GF-D8 (cell line): ENCODE measurements at regions not wholly inside any gene's neighbourhood (a gene's known extent, or its start where the extent isn't known, plus 50 kb on each side); places are given as distances from the start of the nearest gene placed in this dataset.
"Not testable (repeated sequence)": the region's sequence is repeated elsewhere in the genome, so short reads cannot be mapped to it uniquely, and the experiment has no call there.

Experiments
- DNase-seq: peaks from one replicate; lab custom pipeline; 2025; lab: John Stamatoyannopoulos, UW

DNA sequence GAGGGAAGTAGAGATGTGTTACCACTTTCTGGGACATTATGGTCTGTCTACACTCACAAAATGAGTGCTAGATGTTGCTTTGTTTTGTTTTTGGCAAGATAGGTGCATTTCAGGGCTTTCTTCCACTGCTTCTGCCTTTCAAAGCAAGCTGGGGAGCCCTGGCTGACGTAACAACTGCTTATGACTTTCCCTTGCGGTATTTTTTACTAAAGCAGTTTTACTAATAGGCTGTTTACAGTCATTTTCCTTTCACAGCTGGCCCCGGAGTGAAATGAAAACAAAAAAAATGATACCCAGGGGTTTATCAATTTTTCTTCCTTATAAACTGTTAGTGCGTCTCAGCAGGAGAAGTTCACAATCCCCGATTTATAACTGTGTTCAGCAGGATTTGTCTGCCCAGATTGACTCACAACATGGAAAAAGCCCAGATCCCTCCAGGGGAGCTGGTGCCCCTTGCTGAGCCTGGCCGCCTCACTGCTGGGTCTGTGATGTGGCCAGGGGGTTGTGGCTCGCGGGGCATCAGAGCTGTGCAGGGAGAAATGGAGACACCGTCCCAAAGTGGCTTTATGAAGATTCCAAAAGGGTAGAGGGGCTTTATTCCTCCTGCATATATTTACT lies 184.4 kb upstream of the HS3ST3A1 start:
- no peak for DNase-seq

DNA sequence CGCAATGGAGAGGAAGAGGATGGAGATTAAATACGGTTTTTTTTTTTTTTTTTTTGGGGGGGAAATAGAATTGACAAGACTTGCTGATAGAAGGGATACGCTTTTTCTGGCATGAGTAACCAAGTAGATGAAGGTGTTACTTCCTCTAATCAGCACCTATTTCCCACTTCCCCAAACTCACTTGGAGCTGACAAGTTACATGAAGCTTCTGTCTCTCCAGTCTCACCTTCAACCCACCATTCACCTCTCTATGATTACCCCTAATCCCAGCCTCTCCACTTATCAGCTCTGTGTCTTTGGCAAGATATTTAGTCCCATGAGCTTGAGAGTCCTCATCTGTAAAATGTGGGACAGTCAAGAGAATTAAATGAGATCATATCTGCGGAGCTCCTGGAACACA lies 185.9 kb upstream of the HS3ST3A1 start:
- DNase-seq, result no peak

DNA sequence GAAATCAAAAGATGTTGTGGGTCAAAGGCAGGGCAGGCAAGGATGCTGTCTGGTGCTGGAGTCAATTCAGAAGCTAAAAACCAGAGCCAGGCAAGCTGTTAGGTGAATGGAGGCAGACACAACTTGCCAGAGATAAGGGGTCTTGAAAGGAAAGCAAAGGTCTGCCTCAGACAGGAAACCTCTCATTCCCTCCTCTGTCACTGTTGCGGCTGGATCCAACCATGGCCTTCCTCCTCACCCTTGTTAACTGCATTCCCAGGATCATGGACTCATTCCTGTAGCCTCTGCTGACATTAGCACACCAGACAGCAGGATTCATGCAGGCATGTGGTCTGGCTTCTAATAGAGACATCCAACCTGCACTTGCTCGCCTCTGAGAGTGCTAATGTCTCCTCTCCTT lies 186.7 kb upstream of the HS3ST3A1 start:
- no peak for DNase-seq

DNA sequence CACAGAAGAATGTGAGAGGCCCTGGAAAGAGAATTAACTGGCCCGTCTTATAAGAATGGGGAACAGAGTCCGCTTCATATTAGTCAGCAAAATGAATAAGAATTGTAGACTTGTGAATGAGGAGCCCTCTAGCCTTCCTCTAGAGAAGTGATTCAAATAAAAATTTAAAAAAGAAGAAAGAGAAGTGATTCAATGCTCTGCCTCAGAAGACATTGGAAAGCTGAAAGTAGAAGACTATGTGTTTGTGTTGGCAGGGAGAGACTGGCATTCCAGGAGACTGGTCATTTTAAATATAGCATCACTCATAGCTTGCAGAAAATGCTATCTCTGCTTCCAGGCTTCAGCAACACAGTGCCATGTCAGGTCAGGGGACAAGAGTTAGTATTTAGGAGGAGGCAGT lies 190.6 kb upstream of the HS3ST3A1 start:
- no peak for DNase-seq

DNA sequence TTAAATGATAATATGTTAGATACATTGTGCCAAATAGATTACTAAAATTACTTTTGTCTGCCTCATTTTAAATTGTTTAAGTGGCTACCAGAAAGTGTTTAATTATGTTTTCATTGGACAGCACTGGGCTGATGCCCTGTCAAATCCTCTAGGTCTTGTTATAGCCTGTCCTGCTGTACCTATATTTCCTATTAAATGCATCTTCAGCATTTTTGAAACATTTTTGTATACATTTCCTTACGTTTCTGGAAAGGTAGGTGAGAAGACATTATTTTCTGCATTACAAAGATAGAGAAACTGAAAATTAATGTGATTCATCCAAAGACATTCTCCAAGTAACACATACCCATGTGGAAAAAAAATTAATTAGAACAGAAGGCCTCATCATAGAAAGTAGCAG lies 192.2 kb upstream of the HS3ST3A1 start:
- DNase-seq, result no peak

DNA sequence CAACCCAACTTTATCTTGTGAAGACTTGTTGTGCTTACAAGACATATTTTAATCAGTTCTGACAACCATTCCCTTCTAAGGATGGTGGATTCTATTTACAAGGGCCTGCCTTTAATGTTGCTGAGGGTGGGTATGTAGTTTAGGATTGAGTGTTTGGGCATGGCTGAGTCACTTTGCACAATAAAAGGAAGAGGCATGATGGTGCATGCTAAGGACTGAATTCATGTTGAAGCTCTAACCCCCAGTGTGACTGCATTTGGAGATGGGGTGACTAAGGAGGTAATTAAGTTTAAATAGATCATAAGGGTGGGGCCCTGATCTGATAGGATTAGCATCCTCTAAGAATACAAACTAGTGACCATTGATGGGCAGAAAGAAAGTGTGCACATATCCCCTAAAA lies 196.1 kb upstream of the HS3ST3A1 start:
- DNase-seq, result no peak

DNA sequence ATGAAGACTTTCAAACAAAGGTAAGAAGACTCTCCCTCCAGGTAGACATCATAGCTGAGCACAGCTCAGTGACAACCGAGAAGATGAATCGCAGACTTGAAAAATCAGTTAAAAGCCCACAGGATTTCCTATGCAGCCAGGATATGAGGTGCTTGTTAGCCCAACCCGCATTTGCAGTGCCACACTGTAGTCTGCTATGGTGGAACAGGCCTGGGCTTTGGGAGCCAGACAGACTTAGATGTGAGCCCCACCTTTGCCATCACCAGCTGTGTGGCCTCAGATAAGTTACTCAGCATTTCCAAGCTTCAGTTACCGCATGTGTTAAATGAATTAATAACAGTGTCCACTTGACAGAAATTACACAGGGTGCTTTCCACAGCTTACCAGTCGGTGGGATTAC lies 204.4 kb upstream of the HS3ST3A1 start:
- DNase-seq, result no peak

DNA sequence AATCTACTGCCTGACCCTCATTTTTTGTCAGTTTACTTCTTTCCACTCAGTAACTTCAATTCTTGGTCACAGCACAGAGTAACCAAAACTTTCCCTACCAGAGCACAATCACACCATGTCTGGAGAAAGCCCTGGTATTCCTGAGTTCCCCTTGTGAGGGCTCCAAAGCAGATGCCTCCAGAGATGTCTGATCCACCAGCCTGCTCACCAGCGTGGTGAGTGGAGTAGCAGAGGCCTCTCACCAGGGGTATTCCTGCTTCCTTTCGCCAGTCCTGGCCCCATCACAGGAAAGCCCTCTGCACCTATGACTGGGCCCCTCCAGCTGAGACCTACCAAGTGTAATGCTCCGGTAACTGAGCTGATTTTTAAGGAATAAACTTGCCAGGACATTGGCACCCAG lies 205.4 kb upstream of the HS3ST3A1 start:
- DNase-seq, result no peak

DNA sequence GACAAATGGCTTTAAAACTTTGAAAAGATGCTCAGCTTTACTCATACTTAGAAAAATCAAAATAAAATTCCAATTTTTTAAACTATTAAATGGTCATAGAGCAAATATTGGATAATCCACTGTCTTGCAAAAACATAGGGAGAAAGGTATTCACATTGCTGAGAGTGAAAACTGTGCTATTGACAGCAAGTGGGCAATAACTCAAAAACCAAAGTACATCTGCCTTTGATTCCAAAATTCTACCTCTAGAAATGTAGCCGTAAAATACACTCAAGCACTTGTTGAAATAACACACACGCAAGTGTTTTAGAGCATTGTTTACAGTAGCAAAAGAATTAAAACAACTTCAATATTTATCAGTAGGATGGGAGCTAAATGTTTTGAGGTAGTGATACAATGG lies 210.6 kb upstream of the HS3ST3A1 start:
- no peak for DNase-seq

DNA sequence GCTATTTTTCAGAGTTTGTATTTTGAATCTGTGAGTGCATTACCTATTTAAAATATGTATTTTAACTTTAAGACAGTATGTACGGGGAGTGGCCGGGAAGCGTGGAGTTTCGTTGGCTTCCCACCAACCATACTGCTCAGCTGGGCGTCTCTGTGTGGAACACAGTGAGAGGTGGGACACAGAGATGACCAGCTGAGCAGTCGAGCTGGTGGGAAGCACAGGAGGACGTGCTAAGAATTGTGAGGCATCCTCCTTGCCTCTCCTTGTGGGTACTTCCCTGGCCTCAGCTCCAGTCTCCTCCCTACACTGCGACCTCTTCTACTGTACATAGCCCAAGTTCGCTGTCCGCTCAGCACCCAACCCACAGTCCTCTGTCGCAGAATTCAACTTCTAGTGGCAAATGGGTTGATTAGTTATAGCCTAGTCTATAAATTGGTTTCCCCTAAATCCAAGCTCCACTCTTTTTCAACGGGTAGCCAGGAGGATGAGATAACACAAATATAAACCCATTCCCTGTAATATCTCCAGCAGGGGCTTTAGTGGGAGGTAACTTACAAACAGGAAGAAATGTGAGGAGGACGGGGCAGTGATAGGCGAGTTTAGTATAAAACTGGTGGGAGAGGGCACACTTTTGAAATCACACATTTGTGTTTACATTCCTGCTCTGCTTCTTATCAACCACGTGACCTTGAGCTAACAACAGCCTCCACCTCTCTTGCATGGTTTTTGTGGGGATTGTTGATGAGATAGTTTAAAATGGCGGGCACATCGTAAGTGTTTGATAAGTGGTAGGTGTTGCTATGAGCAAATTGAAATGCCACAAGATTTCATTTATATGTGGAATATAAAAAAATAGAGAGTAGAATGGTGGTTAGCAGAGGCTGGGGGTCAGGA lies 211.9 kb upstream of the HS3ST3A1 start:
- no peak for DNase-seq

DNA sequence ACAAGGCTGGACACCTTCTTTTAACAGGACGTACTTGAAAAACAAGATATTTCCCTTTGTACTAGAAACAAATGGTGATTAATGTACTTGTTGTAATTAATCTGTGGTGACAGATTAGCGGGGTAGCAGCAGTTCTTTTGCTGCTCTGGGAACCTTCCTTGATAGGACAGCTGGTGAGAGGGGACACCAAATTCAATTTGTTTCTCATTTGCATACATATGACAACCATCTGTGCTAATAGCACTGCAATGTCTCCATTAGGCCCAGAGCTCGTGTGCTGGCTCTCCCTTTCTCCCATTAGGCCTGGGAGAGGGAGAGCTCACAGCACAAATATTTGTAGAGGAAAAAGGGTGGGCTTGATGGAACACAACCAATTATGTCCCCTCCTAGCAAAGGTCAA lies 221.0 kb upstream of the HS3ST3A1 start:
- DNase-seq, result no peak

DNA sequence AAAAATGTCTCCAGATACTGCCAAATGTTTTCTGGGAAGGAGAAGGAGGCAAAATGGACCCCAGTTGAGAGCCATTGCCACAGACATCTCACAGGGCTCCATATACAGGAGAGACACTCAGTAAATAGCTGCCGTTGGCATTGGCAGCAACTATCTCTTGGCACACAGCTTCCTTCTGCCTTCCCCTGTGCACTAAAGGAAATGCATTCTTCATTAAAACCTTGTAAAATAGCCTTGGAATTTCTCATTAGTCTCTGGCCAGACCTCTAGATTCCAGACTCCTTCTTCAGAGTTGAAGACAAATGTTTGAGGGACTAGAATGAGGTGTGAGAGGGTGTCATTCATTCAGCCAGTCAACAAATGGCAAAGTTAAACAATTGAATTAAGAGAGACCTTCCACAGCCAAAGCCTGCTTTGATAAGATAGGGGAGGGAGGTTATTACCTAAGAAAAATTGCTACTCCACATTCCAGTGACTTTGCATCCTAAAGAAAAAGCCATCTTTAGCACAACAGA lies 223.9 kb upstream of the HS3ST3A1 start:
- no peak for DNase-seq

DNA sequence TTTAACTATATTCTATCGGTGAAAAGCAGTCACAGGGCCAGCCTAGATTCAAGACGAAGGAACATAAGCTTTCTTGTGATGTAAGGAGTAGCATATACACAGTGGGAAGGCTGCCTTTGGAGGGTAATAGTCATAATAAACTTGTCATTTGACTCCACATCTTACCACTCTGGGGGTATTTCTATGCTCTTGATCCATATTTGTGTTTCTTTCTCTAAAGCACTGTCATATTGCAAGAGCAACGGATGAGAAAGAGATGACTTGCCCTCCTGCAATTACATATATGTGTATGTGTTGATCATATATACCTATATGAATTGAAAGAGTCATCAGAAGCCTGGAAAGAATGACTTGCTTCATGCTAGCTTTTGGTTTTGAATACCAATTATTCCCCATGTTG lies 225.4 kb upstream of the HS3ST3A1 start:
- no peak for DNase-seq

DNA sequence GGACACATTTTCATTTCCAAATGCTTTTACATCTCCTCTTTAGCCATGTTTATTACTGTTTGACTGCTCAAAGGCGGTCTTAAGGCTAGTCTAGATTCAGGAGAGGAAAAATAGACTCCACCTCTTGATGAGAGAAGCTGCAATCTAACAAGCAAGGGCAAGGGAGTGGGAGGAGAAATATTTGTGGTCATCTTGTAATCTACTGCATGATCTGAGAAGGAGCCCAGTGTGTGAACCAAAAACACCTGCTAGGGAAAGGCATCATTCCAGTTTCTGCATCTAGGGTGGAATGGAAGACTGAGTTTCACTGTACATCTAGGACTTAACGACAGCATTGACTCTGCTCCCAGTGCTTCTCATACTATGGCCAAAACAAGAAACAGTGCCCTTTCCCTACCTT lies 232.2 kb upstream of the HS3ST3A1 start:
- no peak for DNase-seq

DNA sequence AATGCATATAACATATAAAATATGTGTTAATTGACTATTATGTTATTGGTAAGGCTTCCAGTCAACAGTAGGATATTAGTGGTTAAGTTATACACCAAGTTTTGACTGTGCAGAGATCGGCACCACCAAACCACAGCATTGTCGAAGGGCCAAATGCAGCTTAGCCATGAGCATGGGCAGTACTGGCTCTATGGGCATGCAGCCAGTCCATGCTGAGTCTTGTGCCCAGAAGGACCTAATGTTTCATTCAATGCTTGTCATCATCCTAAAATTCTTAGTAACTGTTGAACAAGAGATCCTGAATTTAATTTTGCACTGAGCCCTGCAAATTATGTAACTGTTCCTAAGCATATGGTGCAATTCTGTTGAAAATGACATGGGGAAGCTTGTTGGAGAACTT lies 233.4 kb upstream of the HS3ST3A1 start:
- DNase-seq, result no peak

DNA sequence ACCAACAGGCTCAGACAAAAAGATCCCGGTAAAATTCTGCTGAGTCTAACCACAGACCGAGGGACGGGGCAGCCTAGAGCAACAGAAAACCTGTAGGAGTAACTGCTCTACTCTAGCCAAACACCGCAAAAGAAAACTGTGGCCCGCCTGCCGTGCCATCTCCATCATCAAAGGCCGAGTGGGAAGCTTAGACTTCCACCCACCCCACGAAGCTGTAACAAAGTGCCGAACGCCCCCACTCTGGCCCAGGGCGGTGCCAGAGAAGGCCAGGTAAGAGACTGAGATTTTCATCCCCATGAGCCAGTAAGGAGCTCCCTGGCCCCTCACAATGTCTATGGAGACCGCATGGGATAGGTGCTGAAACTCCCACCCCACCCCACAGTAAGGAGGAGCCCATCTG lies 231.9 kb upstream of the COX10 start:
- no peak for DNase-seq

DNA sequence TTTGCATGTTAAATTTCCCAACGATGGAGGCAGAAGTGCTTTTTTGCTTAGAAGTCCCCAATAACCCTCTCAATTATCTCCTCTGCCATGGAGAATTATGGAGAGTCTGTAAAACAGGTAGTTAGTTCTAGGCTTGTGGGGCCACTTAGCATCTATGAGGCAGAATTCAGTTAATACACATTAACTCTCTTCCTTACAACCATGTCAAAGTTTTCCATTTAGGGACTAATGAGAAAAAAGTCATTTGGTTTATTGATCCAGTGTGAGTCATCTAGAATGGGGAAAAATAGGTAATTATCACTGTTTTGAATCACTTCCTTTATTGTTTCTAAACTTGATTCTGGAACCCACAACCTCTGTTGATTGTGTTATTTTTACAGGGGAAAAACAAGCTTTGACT lies 229.1 kb upstream of the COX10 start:
- DNase-seq, result no peak

DNA sequence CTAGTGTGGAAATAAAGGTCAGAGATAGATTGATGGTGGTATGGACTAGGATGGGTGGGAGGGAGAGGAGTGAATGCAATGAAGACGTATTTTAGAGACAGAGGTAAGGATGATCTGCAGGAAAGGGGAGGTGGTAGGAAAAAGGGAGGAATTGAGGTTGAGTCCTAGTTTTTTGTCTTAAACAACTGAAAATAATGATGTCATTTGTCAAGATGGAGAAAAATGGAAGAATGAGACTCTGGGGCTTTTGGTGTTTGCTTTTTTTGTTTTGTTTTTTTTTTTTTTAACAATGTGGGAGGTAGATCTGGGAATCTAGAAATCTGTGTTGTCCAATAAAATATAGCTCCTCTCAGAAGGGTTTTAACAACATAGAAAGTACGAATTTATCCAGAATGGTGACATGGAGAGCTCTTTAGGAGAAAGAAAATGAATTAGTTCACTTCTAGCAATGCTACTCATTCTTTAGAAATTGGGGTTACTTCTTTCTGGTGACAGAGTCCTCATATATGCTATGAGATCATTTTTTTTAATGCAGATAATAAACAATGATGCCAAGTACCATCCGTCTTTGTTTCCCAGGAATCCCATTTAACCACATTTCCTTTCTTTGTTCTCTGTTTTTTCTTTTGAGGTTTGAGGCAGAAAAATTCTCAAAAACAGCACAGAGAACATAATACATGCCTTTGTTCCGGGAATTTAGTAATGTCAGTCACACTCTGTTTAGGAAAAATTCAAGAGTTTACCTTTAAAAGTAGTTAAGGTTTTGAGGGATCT lies 225.3 kb upstream of the COX10 start:
- DNase-seq, result no peak

DNA sequence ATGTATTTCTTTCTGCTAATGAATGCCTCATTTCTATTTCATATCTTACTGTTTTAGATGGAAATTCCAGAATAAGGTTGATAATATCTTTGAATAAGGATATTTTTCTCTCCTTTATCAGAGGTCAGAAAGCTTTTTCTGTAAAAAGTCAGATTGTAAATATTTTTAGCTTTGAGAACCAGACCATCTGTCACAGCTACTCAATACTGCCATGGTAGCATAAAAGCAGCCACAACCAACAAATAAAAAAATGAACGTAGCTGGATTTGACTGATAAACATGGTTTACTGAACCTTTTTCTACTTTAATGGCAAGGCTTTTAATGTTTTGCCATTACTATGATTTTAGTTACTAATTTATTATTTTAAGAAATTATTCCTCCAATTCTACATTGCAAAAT lies 217.4 kb upstream of the COX10 start:
- no peak for DNase-seq

DNA sequence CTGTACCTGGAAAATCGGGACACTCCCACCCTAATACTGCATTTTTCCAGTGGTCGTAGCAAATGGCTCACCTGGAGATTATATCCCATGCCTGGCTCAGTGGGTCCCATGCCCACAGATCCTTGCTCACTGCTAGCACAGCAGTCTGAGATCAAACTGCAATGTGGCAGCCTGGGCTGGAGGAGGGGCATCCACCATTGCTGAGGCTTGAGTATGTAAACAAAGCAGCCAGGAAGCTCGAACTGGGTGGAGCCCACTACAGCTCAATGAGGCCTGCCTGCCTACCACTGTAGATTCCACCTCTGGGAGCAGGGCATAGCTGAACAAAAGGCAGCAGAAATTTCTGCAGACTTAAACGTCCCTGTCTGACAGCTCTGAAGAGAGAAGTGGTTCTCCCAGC lies 213.6 kb upstream of the COX10 start:
- DNase-seq, result not testable (repeated sequence)

DNA sequence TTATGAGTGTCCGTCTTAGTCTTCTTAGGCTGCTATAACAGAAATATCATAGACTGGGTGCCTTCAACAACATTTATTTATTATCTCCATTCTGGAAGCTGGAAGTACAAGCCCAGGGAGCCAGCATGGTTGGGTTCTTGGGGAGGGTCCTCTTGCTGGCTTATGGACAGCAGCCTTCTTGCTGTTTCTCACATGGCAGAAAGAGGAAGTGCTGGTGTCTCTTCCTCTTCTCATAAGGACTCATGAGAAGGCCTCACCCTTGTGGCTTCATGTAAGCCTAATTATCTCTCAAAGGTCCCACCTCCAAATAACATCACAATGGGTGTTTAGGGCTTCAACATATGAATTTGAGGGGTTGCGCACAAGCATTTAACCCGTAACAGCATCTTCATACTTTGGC lies 207.0 kb upstream of the COX10 start:
- DNase-seq, result no peak

DNA sequence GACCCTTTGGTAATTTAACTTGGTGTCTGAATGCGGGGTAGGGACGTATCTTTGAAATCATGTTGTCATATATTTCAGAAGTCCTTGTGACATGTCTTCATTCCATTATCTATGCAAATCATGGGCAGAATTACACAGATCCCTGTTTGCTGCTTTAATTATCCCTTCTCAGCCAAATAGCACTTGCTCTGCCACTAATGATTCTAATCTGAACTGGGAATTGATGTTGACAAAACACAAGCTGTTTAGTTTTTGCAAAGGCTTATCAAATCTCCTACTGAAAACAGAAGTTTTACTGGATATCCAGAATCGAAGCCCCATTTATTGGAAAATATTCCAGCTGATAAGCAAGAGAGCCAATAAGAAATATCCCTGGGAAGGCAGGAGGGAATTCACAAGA lies 205.9 kb upstream of the COX10 start:
- no peak for DNase-seq

DNA sequence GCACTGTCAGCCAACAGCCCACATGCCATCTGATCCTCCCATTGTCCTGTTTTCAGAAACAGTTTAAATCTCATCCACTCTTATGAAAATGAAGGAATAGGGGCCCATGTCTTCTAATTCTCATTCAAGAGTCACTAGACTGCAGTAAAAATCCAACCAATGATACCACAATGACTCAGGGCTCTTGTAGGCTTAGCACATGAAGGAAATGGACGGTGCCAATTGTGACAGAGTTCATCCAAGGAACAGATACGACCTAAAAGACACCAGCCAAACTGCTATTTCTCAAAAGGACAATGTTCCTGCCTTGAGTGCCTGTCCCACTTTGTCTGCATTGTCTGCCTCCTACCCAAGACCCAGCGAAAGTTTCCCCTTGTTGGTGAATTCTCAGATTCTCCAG lies 204.8 kb upstream of the COX10 start:
- DNase-seq, result no peak
